ENCODE measurements at regions not wholly inside any gene's neighbourhood (a gene's known extent, or its start where the extent isn't known, plus 50 kb on each side); places are given as distances from the start of the nearest gene placed in this dataset.

- Mint-ChIP-seq H3K9me3 (peaks cover 5% of the 10 kb centered on the region), H3K27ac (no peak overlapping the region), H3K36me3 (ENCODE audit: low read depth) (no peaks in the 10 kb centered on the region), H3K4me1 (no peaks in the 10 kb centered on the region), H3K4me3 (no peak overlapping the region), H3K27me3 (peaks cover 5% of the 10 kb centered on the region)
- no peak for ATAC-seq (replicated peaks)
These were observed 62.4 kb upstream of the SPTLC1 start for GRCh38 chr9:92177591-92177990.

- ATAC-seq (replicated peaks): no peak
- Mint-ChIP-seq H3K27ac (no peak overlapping the region), H3K9me3 (peaks cover 5% of the 10 kb centered on the region), H3K4me1 (no peaks in the 10 kb centered on the region), H3K4me3 (no peak overlapping the region), H3K27me3 (peaks cover 5% of the 10 kb centered on the region), H3K36me3 (ENCODE audit: low read depth) (no peaks in the 10 kb centered on the region)
These were observed 61.6 kb upstream of the SPTLC1 start for GRCh38 chr9:92176800-92177185.

- no peak overlapping the region for H3K4me3 Mint-ChIP-seq
- no peaks in the 10 kb centered on the region for H3K36me3 Mint-ChIP-seq (ENCODE audit: low read depth)
- H3K27me3 Mint-ChIP-seq: peaks cover 7% of the 10 kb centered on the region
- no peak for ATAC-seq (replicated peaks)
- H3K27ac Mint-ChIP-seq: no peak overlapping the region
- peaks cover 5% of the 10 kb centered on the region for H3K9me3 Mint-ChIP-seq
- H3K4me1 Mint-ChIP-seq: no peaks in the 10 kb centered on the region
These were observed 61.0 kb upstream of the SPTLC1 start for GRCh38 chr9:92176068-92176799.

GRCh38 chr9:92175441-92175840 is 60.2 kb upstream of the SPTLC1 start:
- Mint-ChIP-seq H3K27ac (no peak overlapping the region), H3K27me3 (peaks cover 9% of the 10 kb centered on the region), H3K36me3 (ENCODE audit: low read depth) (no peaks in the 10 kb centered on the region), H3K9me3 (peaks cover 5% of the 10 kb centered on the region), H3K4me3 (no peak overlapping the region), H3K4me1 (no peaks in the 10 kb centered on the region)
- no peak for ATAC-seq (replicated peaks)

- Mint-ChIP-seq H3K36me3 (ENCODE audit: low read depth) (no peaks in the 10 kb centered on the region), H3K9me3 (peaks cover 5% of the 10 kb centered on the region), H3K27ac (no peak overlapping the region), H3K27me3 (peaks cover 12% of the 10 kb centered on the region), H3K4me1 (no peaks in the 10 kb centered on the region), H3K4me3 (no peak overlapping the region)
- ATAC-seq (replicated peaks): no peak
These were observed 58.1 kb upstream of the SPTLC1 start for GRCh38 chr9:92173318-92173717.

- Mint-ChIP-seq H3K36me3 (ENCODE audit: low read depth) (no peaks in the 10 kb centered on the region), H3K27ac (no peak overlapping the region), H3K4me3 (no peak overlapping the region), H3K9me3 (peaks cover 5% of the 10 kb centered on the region), H3K4me1 (no peaks in the 10 kb centered on the region), H3K27me3 (peaks cover 12% of the 10 kb centered on the region)
- ATAC-seq (replicated peaks): no peak
These were observed 56.6 kb upstream of the SPTLC1 start for GRCh38 chr9:92171822-92172221.

GRCh38 chr9:92171281-92171680 is 56.1 kb upstream of the SPTLC1 start:
- peaks cover 5% of the 10 kb centered on the region for H3K9me3 Mint-ChIP-seq
- no peaks in the 10 kb centered on the region for H3K4me1 Mint-ChIP-seq
- no peak overlapping the region for H3K27ac Mint-ChIP-seq
- no peak for ATAC-seq (replicated peaks)
- no peak overlapping the region for H3K4me3 Mint-ChIP-seq
- H3K36me3 Mint-ChIP-seq (ENCODE audit: low read depth): no peaks in the 10 kb centered on the region
- peaks cover 13% of the 10 kb centered on the region for H3K27me3 Mint-ChIP-seq

GRCh38 chr9:92170848-92171247 is 55.6 kb upstream of the SPTLC1 start:
- peaks cover 15% of the 10 kb centered on the region for H3K27me3 Mint-ChIP-seq
- H3K4me3 Mint-ChIP-seq: no peak overlapping the region
- H3K27ac Mint-ChIP-seq: no peak overlapping the region
- H3K36me3 Mint-ChIP-seq (ENCODE audit: low read depth): no peaks in the 10 kb centered on the region
- peaks cover 5% of the 10 kb centered on the region for H3K9me3 Mint-ChIP-seq
- no peak for ATAC-seq (replicated peaks)
- no peaks in the 10 kb centered on the region for H3K4me1 Mint-ChIP-seq

GRCh38 chr9:92165484-92165883 is 50.3 kb upstream of the SPTLC1 start:
- peaks cover 7% of the 10 kb centered on the region for H3K9me3 Mint-ChIP-seq
- no peak overlapping the region for H3K27ac Mint-ChIP-seq
- H3K4me1 Mint-ChIP-seq: no peaks in the 10 kb centered on the region
- H3K36me3 Mint-ChIP-seq (ENCODE audit: low read depth): no peaks in the 10 kb centered on the region
- peaks cover 22% of the 10 kb centered on the region for H3K27me3 Mint-ChIP-seq
- ATAC-seq (replicated peaks): no peak
- no peak overlapping the region for H3K4me3 Mint-ChIP-seq

Data from activated T-helper 17 cell treated with anti-CD3 and anti-CD28 coated beads, Interleukin-2, amount 50 U/mL, for 72 hours (primary cell).